MCF 10A (cell line): ENCODE measurements at regions not wholly inside any gene's neighbourhood (a gene's known extent, or its start where the extent isn't known, plus 50 kb on each side); places are given as distances from the start of the nearest gene placed in this dataset.

Source experiments
- BruUV-seq: library from RNA; stranded (reverse); fragments of 400-500 nt; replicated peaks from 2 replicates; lab custom pipeline; 2021; lab: Mats Ljungman, UMichigan
- CTCF ChIA-PET: fragments of 300-600 bp; sonication (Branson Sonifier 250); formaldehyde crosslinking; extraction: SDS; loops from one replicate; lab custom pipeline; 2021; ENCODE audit warnings: antibody characterized with exemption, inconsistent platforms; lab: Yijun Ruan, JAX
- POLR2A ChIA-PET: fragments of 300-600, 350-650 bp; sonication (Branson Sonifier 250); formaldehyde crosslinking; extraction: SDS; loops from one replicate; lab custom pipeline; 2020; ENCODE audit warnings: antibody characterized with exemption, inconsistent platforms; lab: Yijun Ruan, JAX
- DNase-seq: peaks from one replicate; pipeline ENCODE4 v3.0.0-alpha.2; 2018; ENCODE audit not compliant: unreplicated experiment
- H3K27ac Mint-ChIP-seq: one replicate; pipeline ENCODE4 v1.8.0; 2022; ENCODE audit warnings: mild to moderate bottlenecking, low read depth, mixed read lengths; ENCODE audit not compliant: unreplicated experiment
- H3K27me3 Mint-ChIP-seq: one replicate; pipeline ENCODE4 v1.8.0; 2022; ENCODE audit warnings: mixed read lengths; ENCODE audit not compliant: insufficient read depth, unreplicated experiment
- H3K36me3 Mint-ChIP-seq: one replicate; pipeline ENCODE4 v1.8.0; 2022; ENCODE audit warnings: mild to moderate bottlenecking, moderate library complexity, mixed read lengths; ENCODE audit not compliant: insufficient read depth, unreplicated experiment
- H3K4me1 Mint-ChIP-seq: one replicate; pipeline ENCODE4 v1.8.0; 2022; ENCODE audit warnings: mixed read lengths; ENCODE audit not compliant: insufficient read depth, unreplicated experiment
- H3K4me3 Mint-ChIP-seq: one replicate; pipeline ENCODE4 v1.8.0; 2022; ENCODE audit warnings: mild to moderate bottlenecking, moderate library complexity, mixed read lengths; ENCODE audit not compliant: unreplicated experiment
- H3K9me3 Mint-ChIP-seq: one replicate; pipeline ENCODE4 v1.8.0; 2022; ENCODE audit warnings: mixed read lengths; ENCODE audit not compliant: unreplicated experiment
- intact Hi-C: fragments of 100-400 bp; cut with micrococcal nuclease; formaldehyde crosslinking; loops from 2 replicates; pipeline ENCODE4 v1.14.1; 2022
- TF ChIP-seq, protein P1 (sequence below): fragments of 200-600 bp; IDR thresholded peaks from one replicate; pipeline ENCODE4 v1.8.0; 2022; ENCODE audit warnings: antibody characterized with exemption, mild to moderate bottlenecking; ENCODE audit not compliant: unreplicated experiment

DNA sequence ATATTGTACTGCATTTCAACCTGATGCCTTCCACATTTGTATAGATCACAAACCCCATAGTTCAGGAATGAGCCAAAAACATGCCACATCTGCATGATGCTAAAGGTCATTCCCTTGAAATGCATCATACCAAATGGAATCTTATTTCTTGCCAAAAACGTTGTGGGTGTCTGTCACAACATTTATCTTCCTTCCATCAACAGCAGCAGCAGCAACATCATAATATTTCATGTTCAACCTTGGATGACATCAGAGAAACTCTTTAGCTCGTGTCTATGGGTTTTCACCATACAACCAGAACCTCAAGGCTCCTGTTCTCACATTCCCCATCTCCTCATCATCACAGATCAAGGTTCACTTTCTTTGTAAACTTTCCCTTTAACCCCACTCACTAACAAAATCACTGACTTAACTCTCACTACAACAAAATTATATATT is 221.3 kb upstream of the CTAGE1 start:
- TF ChIP-seq, protein P1, sequence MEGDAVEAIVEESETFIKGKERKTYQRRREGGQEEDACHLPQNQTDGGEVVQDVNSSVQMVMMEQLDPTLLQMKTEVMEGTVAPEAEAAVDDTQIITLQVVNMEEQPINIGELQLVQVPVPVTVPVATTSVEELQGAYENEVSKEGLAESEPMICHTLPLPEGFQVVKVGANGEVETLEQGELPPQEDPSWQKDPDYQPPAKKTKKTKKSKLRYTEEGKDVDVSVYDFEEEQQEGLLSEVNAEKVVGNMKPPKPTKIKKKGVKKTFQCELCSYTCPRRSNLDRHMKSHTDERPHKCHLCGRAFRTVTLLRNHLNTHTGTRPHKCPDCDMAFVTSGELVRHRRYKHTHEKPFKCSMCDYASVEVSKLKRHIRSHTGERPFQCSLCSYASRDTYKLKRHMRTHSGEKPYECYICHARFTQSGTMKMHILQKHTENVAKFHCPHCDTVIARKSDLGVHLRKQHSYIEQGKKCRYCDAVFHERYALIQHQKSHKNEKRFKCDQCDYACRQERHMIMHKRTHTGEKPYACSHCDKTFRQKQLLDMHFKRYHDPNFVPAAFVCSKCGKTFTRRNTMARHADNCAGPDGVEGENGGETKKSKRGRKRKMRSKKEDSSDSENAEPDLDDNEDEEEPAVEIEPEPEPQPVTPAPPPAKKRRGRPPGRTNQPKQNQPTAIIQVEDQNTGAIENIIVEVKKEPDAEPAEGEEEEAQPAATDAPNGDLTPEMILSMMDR: no peak
- Mint-ChIP-seq H3K4me1 (peaks cover 22% of the 10 kb centered on the region), H3K27me3 (no peaks in the 10 kb centered on the region), H3K4me3 (no peak overlapping the region), H3K27ac (no peak overlapping the region), H3K36me3 (no peaks in the 10 kb centered on the region), H3K9me3 (no peaks in the 10 kb centered on the region)
- intact Hi-C loops: no loop called here
- ChIA-PET POLR2A (interaction anchor here (0.6 kb wide), 2 partner anchors 13 to 192 kb away, joined by 3 read pairs; no protein-coding TSS in a partner anchor), CTCF (interaction anchor here (0.6 kb wide), 1 partner anchor 31 kb away, joined by 3 read pairs; no protein-coding TSS in a partner anchor)
- no TSS peak for BruUV-seq
- DNase-seq: peak; percentile 81

- TF ChIP-seq, protein P1: no peak
- Mint-ChIP-seq H3K27me3 (no peaks in the 10 kb centered on the region), H3K9me3 (no peaks in the 10 kb centered on the region), H3K27ac (no peak overlapping the region), H3K36me3 (no peaks in the 10 kb centered on the region), H3K4me3 (no peak overlapping the region), H3K4me1 (peaks cover 22% of the 10 kb centered on the region)
- CTCF ChIA-PET: no interaction called here
- no TSS peak for BruUV-seq
- DNase-seq: no peak
- intact Hi-C loops: no loop called here
- POLR2A ChIA-PET: interaction anchor here (0.6 kb wide), 2 partner anchors 14 to 191 kb away, joined by 3 read pairs; no protein-coding TSS in a partner anchor
These were observed 221.8 kb upstream of the CTAGE1 start for GRCh38 chr18:22639561-22639960.

- BruUV-seq: no TSS peak
- no peak overlapping the region for H3K27ac Mint-ChIP-seq
- TF ChIP-seq, protein P1: no peak
- H3K36me3 Mint-ChIP-seq: no peaks in the 10 kb centered on the region
- H3K4me1 Mint-ChIP-seq: peaks cover 22% of the 10 kb centered on the region
- ChIA-PET CTCF (interaction anchor here (0.6 to 1.1 kb wide), 2 partner anchors 13 to 167 kb away, joined by 3 read pairs; no protein-coding TSS in a partner anchor), POLR2A (no interaction called here)
- peak; percentile 9 for DNase-seq
- intact Hi-C loops: no loop called here
- no peak overlapping the region for H3K4me3 Mint-ChIP-seq
- H3K27me3 Mint-ChIP-seq: no peaks in the 10 kb centered on the region
- no peaks in the 10 kb centered on the region for H3K9me3 Mint-ChIP-seq
These were observed 222.6 kb upstream of the CTAGE1 start for GRCh38 chr18:22640281-22640842.

DNA sequence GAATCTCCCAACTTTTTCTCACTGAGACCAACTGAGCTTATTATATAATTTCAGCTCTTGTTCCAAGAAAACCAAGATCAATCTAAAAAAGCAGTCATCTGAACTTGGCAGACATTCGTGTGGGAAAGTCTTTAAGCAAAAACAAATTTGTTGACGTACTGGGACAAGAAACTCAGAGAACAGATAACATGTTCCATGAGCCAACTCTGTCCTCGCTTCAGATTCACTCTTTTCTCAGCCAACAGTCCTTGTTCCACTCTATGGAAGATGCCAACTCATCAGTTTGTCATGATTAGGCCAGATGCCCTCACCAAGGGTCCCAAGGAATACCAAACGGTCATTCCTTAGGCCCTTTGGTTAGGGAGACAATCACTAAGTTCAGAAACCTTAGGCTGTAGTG is 224.2 kb upstream of the CTAGE1 start:
- no peaks in the 10 kb centered on the region for H3K36me3 Mint-ChIP-seq

More for the DNA sequence above, 224.2 kb upstream of the CTAGE1 start:
- H3K27ac Mint-ChIP-seq: no peak overlapping the region
- TF ChIP-seq, protein P1: no peak
- H3K4me1 Mint-ChIP-seq: peaks cover 22% of the 10 kb centered on the region
- DNase-seq: no peak
- H3K4me3 Mint-ChIP-seq: no peak overlapping the region
- intact Hi-C loops: no loop called here
- no peaks in the 10 kb centered on the region for H3K9me3 Mint-ChIP-seq
- H3K27me3 Mint-ChIP-seq: no peaks in the 10 kb centered on the region
- no TSS peak for BruUV-seq
- ChIA-PET POLR2A (no interaction called here), CTCF (interaction anchor here (0.6 kb wide), 1 partner anchor 764 kb away, joined by 3 read pairs; no protein-coding TSS in a partner anchor)
